ENCODE measurements at regions not wholly inside any gene's neighbourhood (a gene's known extent, or its start where the extent isn't known, plus 50 kb on each side); places are given as distances from the start of the nearest gene placed in this dataset.
"Not testable (repeated sequence)": the region's sequence is repeated elsewhere in the genome, so short reads cannot be mapped to it uniquely, and the experiment has no call there.

DNA sequence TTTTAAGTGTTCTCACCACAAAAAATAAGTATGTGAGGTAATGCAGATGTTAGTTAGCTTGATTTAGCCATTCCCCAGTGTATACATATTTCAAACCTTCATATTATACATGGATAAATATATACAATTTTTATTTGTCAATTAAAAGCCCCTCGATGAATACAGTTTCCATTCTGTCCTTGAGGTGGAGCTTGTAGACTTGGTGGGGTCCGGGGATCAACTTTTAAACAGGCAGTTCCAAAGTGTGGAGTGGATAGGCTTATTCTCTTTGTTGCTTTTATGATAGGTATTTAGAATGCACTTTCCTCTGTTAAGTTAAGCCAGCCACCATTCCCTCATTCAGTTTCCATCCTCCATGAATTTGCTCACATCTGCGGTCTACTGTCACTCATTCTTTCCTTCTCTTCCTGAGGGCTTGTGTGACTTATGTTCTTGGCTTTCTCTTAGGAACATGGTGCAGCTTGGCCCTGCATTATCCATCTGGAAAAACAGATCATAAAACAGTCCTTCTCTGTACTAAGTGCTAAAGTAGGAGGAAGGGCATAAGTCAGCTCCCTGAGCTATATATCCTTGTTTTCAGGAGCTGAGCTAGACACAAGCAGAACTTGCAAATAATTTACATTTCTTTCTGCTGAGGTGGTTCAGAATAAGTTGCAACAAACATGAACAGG, 149.1 kb downstream of the NFKBIZ start:
- no peak for DNase-seq

DNA sequence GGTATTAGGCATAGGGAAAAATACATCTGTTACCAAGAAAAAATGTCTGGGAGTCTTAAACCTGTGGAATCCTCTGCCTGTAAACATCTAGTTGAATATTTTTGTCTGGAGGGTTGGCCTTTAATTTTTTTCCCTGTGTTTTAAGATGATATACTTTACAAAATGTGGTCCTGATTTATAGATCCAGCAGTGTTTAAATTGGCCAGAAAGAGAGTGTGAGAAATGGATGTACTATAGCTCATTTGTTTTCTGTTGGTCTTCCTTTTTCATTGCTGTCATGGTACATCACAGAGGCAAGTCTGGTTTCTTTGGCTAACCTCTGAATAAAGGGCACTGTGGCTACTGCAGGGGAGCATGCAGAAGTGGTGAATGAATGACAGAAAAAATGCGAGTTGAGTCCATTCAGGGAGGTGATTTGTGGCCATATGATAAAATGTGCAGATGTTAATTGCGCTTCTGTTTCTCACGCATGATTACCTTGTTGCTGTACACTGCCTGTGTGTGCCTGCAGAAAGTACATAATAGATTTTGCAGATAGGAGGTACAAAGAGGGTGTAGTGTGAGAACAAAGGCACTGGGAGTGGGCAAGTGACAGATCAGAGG, 150.0 kb downstream of the NFKBIZ start:
- no peak for DNase-seq

DNA sequence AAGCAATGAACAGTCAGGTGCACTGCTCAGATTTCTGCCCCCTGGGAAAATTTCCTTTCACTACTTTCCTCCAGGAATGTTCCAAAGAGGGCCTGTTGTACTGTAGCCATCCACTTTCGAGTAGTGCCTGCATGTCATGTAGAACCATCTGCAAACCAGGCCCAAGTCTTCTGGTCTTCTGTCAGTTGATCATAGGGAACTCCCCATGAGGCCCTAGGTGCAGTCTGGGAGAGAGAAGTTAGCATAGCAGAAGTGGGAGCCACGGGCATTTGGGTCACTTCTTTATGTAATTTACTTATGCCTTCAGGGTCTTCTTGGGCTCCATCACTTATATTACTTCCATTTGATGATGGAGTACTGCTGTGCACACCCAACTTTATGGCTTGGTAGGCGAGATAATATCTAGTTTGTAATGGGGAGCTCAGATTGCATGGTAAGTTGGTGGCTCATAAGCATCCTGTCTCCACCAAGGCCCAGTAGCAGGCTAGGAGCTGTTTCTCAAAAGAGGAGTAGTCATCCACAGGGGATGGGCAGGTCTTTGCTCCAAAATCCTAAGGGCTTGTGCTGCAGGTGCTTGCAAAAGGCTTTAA, 151.4 kb downstream of the NFKBIZ start:
- DNase-seq, result no peak

DNA sequence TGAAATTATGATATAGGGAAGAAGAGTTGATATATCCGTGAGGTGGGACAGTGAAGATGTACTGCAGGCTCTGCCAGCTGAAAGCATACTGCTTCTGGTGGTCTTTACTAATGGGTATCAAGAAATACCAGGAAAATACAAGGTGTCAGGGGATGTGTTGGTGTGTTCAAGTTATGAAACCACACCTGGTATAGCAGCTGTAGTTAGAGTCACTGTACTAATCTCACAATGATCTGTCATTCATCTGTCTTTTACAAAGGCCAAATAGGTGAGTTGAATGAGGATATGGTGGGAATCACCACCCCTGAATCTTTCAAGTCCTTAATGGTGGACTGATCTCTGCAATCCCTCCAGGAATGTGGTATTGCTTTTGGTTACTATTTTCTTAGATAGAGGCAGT, 152.7 kb downstream of the NFKBIZ start:
- DNase-seq, result no peak

DNA sequence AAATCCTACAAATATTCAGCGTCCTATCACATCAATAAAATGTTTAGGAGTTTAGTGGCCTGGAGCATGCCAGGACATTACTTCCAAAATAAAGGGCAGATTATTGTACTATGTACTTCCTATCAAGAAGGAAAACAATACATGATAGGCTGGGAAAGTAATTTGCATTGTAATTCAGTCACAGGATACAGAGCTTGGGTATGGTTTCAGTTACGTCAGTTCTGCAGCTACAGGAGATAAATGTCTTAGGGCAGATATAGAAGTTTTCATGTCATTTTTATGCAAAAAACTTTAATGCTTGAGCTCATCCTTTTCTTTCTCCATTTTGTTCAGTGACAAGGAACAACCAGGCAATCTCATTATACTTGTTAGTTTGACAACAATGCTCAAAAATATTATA, 155.2 kb downstream of the NFKBIZ start:
- no peak for DNase-seq

GRCh38 chr3:102005551-102005950, 156.2 kb downstream of the NFKBIZ start:
- DNase-seq, result no peak

- DNase-seq, result no peak
Observed at GRCh38 chr3:102006812-102007485, 157.6 kb downstream of the NFKBIZ start.

DNA sequence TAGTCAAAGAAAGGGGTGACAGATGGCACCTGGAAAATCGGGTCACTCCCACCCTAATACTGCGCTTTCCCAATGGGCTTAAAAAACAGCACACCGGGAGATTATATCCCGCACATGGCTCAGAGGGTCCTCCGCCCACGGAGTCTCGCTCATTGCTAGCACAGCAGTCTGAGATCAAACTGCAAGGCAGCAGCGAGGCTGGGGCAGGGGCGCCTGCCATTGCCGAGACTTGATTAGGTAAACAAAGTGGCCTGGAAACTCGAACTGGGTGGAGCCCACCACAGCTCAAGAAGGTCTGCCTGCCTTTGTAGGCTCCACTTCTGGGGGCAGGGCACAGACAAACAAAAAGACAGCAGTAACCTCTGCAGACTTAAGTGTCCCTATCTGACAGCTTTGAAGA, 159.1 kb downstream of the NFKBIZ start:
- not testable (repeated sequence) for DNase-seq

DNA sequence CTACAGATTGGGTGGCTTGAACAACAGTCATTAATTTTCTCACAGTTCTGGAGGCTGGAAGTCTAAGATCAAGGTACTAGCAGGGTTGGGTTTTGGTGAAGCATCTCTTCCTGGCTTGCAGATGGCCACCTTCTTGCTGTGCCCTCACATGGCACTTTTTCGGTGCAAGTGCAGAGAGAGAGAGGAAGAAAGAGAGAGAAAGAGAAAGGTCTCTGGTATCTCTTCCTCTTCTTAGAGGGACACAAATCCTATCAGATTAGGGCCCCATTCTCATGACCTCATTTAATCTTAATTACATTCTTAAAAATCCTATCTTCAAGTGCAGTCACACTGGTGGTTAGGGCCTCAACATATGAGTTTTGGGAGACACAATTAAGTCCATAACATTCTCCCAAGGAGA, 167.1 kb downstream of the NFKBIZ start:
- DNase-seq, result no peak

GRCh38 chr3:102017784-102018183, 168.5 kb downstream of the NFKBIZ start:
- DNase-seq, result no peak

- DNase-seq, result no peak
Observed at GRCh38 chr3:102018551-102018950, 169.2 kb downstream of the NFKBIZ start.

- DNase-seq, result no peak
Observed at GRCh38 chr3:102020735-102021134, 171.4 kb downstream of the NFKBIZ start.

- no peak for DNase-seq
Observed at GRCh38 chr3:102024270-102024904, 175.1 kb downstream of the NFKBIZ start.

GRCh38 chr3:102025606-102026270, 176.4 kb downstream of the NFKBIZ start:
- no peak for DNase-seq

DNA sequence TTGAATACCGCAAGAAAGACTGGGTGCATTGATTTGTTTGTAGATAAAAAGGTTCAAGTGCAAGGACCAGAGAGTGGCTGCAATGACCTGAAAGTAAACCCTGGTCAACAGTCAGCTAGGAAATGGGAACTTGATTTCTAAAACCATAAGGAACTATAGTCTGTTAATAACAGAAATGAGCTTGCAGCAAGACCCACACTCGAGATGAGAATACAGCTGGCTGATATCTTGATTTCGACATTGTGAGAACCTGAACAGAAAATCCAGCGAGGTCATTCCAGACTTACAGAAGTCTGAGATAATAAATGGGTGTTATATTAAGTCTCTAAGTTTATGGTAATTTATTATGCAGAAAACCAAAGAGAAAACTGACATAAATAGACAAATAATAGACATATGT, 177.3 kb downstream of the NFKBIZ start:
- no peak for DNase-seq

GRCh38 chr3:102030661-102031060, 181.3 kb downstream of the NFKBIZ start:
- no peak for DNase-seq

- DNase-seq, result no peak
Observed at GRCh38 chr3:102031834-102032233, 182.5 kb downstream of the NFKBIZ start.

DNA sequence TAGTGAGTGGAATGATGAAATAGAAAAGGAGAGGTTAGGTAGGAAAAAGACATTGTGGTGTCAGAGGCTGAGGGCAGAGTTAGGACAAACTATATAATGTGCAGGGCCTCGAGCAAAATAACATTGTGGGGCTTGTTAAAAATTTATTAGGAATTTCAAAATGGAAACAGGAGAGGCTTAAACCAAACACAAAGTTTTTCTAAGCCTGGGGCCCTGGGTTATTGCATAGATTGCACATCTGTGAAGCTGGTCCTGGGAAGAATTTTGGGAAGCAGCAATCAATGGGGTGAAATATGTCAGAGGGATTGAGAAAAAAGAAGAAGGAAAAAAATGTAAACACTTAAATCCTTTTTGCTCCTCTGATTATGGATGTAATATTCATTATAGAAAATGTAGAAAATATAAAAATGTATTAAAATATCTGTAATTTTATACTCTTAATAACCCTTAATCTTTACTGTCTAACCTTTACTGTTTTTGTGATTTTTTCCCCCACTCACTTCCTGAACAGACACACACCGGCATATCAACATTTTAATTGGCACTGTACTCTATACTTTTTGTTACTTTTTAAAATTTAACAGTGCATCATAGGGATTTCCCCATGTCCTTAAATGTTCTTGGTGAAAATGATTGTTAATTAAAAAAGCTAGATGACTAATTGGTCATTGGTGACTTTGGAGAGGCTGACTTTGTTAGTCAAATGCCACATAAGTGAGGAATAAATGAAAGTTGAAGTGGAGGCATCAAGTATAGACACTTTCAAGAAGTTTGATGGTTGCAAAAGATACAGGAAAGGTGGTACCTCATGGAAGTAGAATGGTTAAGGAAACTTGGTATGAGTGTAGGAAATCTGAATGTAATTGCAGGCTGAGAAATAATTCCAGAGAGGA, 183.4 kb downstream of the NFKBIZ start:
- no peak for DNase-seq

GRCh38 chr3:102034639-102035451, 185.5 kb downstream of the NFKBIZ start:
- DNase-seq, result no peak

DNA sequence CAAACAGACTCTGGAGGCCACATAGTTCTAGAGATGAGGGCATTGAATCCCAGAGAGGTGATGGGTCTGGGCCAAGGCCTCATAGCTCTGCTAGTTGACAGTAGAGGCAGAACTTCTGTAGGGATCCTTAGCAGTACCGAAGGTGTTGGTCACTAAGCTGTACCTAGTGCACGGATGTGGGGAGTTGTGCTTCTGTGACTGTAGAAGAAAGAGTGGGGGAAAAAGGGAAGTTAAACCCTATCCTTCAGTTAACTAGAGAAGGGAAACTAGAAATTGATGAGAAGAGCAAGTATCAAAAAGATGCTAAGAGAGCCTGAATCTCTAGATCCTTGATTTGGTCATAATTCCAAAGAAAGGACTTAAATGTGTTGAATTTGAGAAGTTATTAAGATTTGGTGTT, 186.7 kb downstream of the NFKBIZ start:
- no peak for DNase-seq

All from occipital lobe (tissue), 1 donor.